IMR-90 (cell line): ENCODE measurements at regions not wholly inside any gene's neighbourhood (a gene's known extent, or its start where the extent isn't known, plus 50 kb on each side); places are given as distances from the start of the nearest gene placed in this dataset.

ENCODE experiments used
- ATAC-seq: fragments of 200-7000 bp; cut with Tn5 transposase; 2 replicates; pipeline ENCODE4 v1.9.1; 2020; ENCODE audit warnings: low read depth, mild to moderate bottlenecking, moderate library complexity
- BruUV-seq: library from RNA; stranded (reverse); fragments of 400-500 nt; replicated peaks from 2 replicates; lab custom pipeline; 2021; lab: Mats Ljungman, UMichigan
- CTCF ChIA-PET: fragments of 300-600 bp; formaldehyde crosslinking; extraction: SDS; loops from one replicate; lab custom pipeline; 2021; ENCODE audit warnings: antibody characterized with exemption; lab: Yijun Ruan, JAX
- POLR2A ChIA-PET: fragments of 300-600 bp; sonication (Branson Sonifier 250); formaldehyde crosslinking; loops from one replicate; lab custom pipeline; 2022; ENCODE audit warnings: antibody characterized with exemption; ENCODE audit not compliant: unreplicated experiment; lab: Charles Lee
- DNase-seq: peaks from one replicate; pipeline ENCODE4 v3.0.0; 2013
- H2AFZ ChIP-seq: replicated peaks from 2 replicates; pipeline ENCODE3; 2013; ENCODE audit warnings: low read length, mild to moderate bottlenecking; ENCODE audit not compliant: poor library complexity
- H2AK5ac ChIP-seq: 2 replicates; pipeline ENCODE4 v1.6.1; 2013; ENCODE audit warnings: low read depth, low read length, inconsistent platforms
- H2AK9ac ChIP-seq: replicated peaks from 2 replicates; pipeline ENCODE3; 2013; ENCODE audit warnings: mild to moderate bottlenecking, low read depth, low read length, moderate library complexity; ENCODE audit not compliant: poor library complexity
- H2BK120ac ChIP-seq: 2 replicates; pipeline ENCODE4 v1.6.1; 2013; ENCODE audit warnings: low read depth, low read length, inconsistent platforms
- H2BK15ac ChIP-seq: 3 replicates; pipeline ENCODE4 v1.6.1; 2013; ENCODE audit warnings: low read depth, low read length, inconsistent platforms
- H2BK20ac ChIP-seq: 2 replicates; pipeline ENCODE4 v1.6.1; 2013; ENCODE audit warnings: low read depth, mild to moderate bottlenecking, inconsistent platforms, low read length, moderate library complexity
- H2BK5ac ChIP-seq: 2 replicates; pipeline ENCODE4 v1.6.1; 2013; ENCODE audit warnings: mild to moderate bottlenecking, low read depth, low read length, inconsistent platforms; ENCODE audit not compliant: poor library complexity, severe bottlenecking
- H3K14ac ChIP-seq: replicated peaks from 2 replicates; pipeline ENCODE4 v1.6.1; 2013; ENCODE audit warnings: low read depth, low read length, inconsistent platforms
- H3K18ac ChIP-seq: 2 replicates; pipeline ENCODE4 v1.6.1; 2013; ENCODE audit warnings: low read depth, low read length, control low read depth
- H3K23ac ChIP-seq: 2 replicates; pipeline ENCODE4 v1.6.1; 2013; ENCODE audit warnings: low read depth, low read length, inconsistent platforms
- H3K27ac ChIP-seq: 2 replicates; pipeline ENCODE4 v1.5.1; 2013; ENCODE audit warnings: mild to moderate bottlenecking, control low read depth, low read length; ENCODE audit not compliant: insufficient read depth
- H3K27me3 ChIP-seq: 2 replicates; pipeline ENCODE4 v1.6.1; 2013; ENCODE audit warnings: low read length; ENCODE audit not compliant: control insufficient read depth, insufficient read depth
- H3K36me3 ChIP-seq: 2 replicates; pipeline ENCODE4 v1.6.1; 2013; ENCODE audit warnings: low read length, mixed read lengths; ENCODE audit not compliant: control insufficient read depth, insufficient read depth
- H3K4ac ChIP-seq: 2 replicates; pipeline ENCODE4 v1.6.1; 2013; ENCODE audit warnings: low read depth, low read length, inconsistent platforms
- H3K4me1 ChIP-seq: 2 replicates; pipeline ENCODE4 v1.6.1; 2013; ENCODE audit warnings: low read length, mixed read lengths; ENCODE audit not compliant: control insufficient read depth, insufficient read depth
- H3K4me2 ChIP-seq: 2 replicates; pipeline ENCODE4 v1.6.1; 2013; ENCODE audit warnings: low read depth, mild to moderate bottlenecking, control low read depth, low read length, moderate library complexity
- H3K4me3 ChIP-seq: 2 replicates; pipeline ENCODE4 v1.5.1; 2013; ENCODE audit warnings: low read depth, mild to moderate bottlenecking, control low read depth, low read length, moderate library complexity; ENCODE audit not compliant: insufficient read depth
- H3K56ac ChIP-seq: 2 replicates; pipeline ENCODE4 v1.6.1; 2013; ENCODE audit warnings: low read length, inconsistent platforms; ENCODE audit not compliant: insufficient read depth; ENCODE audit errors: extremely low read depth
- H3K79me1 ChIP-seq, 2 experiments: 2 replicates each; pipeline ENCODE4 v1.6.1; 2013; ENCODE audit warnings: low read length in 2 of 2, inconsistent platforms in 1 of 2, low read depth in 1 of 2
- H3K9ac ChIP-seq: 2 replicates; pipeline ENCODE4 v1.6.1; 2013; ENCODE audit warnings: low read depth, low read length, control low read depth
- H3K9me1 ChIP-seq: 2 replicates; pipeline ENCODE4 v1.6.1; 2013; ENCODE audit warnings: low read length, inconsistent platforms; ENCODE audit not compliant: insufficient read depth
- H3K9me3 ChIP-seq: 2 replicates; pipeline ENCODE4 v1.6.1; 2013; ENCODE audit warnings: low read length; ENCODE audit not compliant: control insufficient read depth, insufficient read depth
- H4K20me1 ChIP-seq: 2 replicates; pipeline ENCODE4 v1.6.1; 2013; ENCODE audit warnings: low read length, inconsistent platforms; ENCODE audit not compliant: insufficient read depth
- H4K5ac ChIP-seq: 2 replicates; pipeline ENCODE4 v1.6.1; 2013; ENCODE audit warnings: mild to moderate bottlenecking, low read depth, low read length, control low read depth
- H4K8ac ChIP-seq, 2 experiments: 2 replicates each; pipeline ENCODE4 v1.6.1; 2013; ENCODE audit warnings: low read depth in 2 of 2, low read length in 2 of 2, control low read depth in 1 of 2, inconsistent platforms in 1 of 2
- H4K91ac ChIP-seq: 2 replicates; pipeline ENCODE4 v1.6.1; 2013; ENCODE audit warnings: low read depth, low read length, inconsistent platforms; ENCODE audit not compliant: insufficient read depth
- BHLHE40 ChIP-seq: fragments of 150-350 bp; IDR thresholded peaks from 2 replicates; pipeline ENCODE4 v1.6.1; 2016; ENCODE audit warnings: mild to moderate bottlenecking, low read depth, low read length
- CEBPB ChIP-seq: IDR thresholded peaks from 2 replicates; pipeline ENCODE4 v1.6.1; 2012; ENCODE audit warnings: low read depth, low read length, improper control_type of control experiment
- CHD1 ChIP-seq: IDR thresholded peaks from 2 replicates; pipeline ENCODE4 v1.6.1; 2012; ENCODE audit warnings: low read depth, low read length, improper control_type of control experiment
- FOS ChIP-seq: fragments of 150-350 bp; IDR thresholded peaks from 2 replicates; pipeline ENCODE4 v1.6.1; 2016; ENCODE audit warnings: low read depth, low read length
- MAFK ChIP-seq: IDR thresholded peaks from 2 replicates; pipeline ENCODE4 v1.6.1; 2012; ENCODE audit warnings: low read depth, low read length, improper control_type of control experiment
- MAZ ChIP-seq: IDR thresholded peaks from 2 replicates; pipeline ENCODE4 v1.6.1; 2012; ENCODE audit warnings: low read depth, mild to moderate bottlenecking, low read length, improper control_type of control experiment, moderate library complexity, borderline replicate concordance
- MXI1 ChIP-seq: IDR thresholded peaks from 2 replicates; pipeline ENCODE4 v1.6.1; 2012; ENCODE audit warnings: low read depth, mild to moderate bottlenecking, low read length, moderate library complexity, borderline replicate concordance
- NFE2L2 ChIP-seq: fragments of 150-350 bp; IDR thresholded peaks from 2 replicates; pipeline ENCODE4 v1.6.1; 2016; ENCODE audit warnings: low read depth, mild to moderate bottlenecking, low read length
- POLR2A ChIP-seq: IDR thresholded peaks from 2 replicates; pipeline ENCODE4 v1.6.1; 2012; ENCODE audit warnings: mild to moderate bottlenecking, low read depth, low read length
- RAD21 ChIP-seq: IDR thresholded peaks from 2 replicates; pipeline ENCODE4 v1.6.1; 2012; ENCODE audit warnings: low read length, improper control_type of control experiment
- RCOR1 ChIP-seq: IDR thresholded peaks from 2 replicates; pipeline ENCODE4 v1.6.1; 2012; ENCODE audit warnings: mild to moderate bottlenecking, low read length, improper control_type of control experiment; ENCODE audit not compliant: insufficient replicate concordance
- RFX5 ChIP-seq: IDR thresholded peaks from 2 replicates; pipeline ENCODE4 v1.8.0; 2012; ENCODE audit warnings: low read depth, mild to moderate bottlenecking, low read length, moderate library complexity
- SMC3 ChIP-seq: fragments of 150-350 bp; IDR thresholded peaks from 2 replicates; pipeline ENCODE4 v1.6.1; 2016; ENCODE audit warnings: low read depth, mild to moderate bottlenecking, antibody characterized with exemption, low read length, moderate library complexity
- USF2 ChIP-seq: fragments of 150-350 bp; IDR thresholded peaks from 2 replicates; pipeline ENCODE4 v1.6.1; 2017; ENCODE audit warnings: mild to moderate bottlenecking, antibody characterized with exemption, low read length, low read depth
- WGBS, 2 experiments: methylation state at CpG; one replicate each; pipeline versions ENCODE4 v1.1.5 to v1.1.7; 2013; ENCODE audit warnings: missing lambda C conversion rate in 2 of 2; ENCODE audit not compliant: insufficient read length in 1 of 2; ENCODE audit errors: extremely low coverage in 2 of 2; 5-methylcytosine and 5-hydroxymethylcytosine counted together
- dilution Hi-C: fragments of 300-500 bp; cut with HindIII; formaldehyde crosslinking; loops from one replicate; pipeline ENCODE4 v1.14.3; 2018; ENCODE audit warnings: low sequenced_read_pairs; ENCODE audit not compliant: unreplicated experiment
- in situ Hi-C: fragments of 300-500 bp; cut with MboI; formaldehyde crosslinking; loops from 3 replicates; pipeline ENCODE4 v1.14.3; 2019; ENCODE audit warnings: low sequenced_read_pairs, inconsistent platforms, mixed read lengths
- intact Hi-C: fragments of 100-400 bp; cut with micrococcal nuclease; formaldehyde crosslinking; loops from 2 replicates; pipeline ENCODE4 v1.10.0; 2022
- TF ChIP-seq, protein P1 (sequence below): fragments of 150-350 bp; IDR thresholded peaks from 2 replicates; pipeline ENCODE4 v1.6.1; 2016; ENCODE audit warnings: low read depth, mild to moderate bottlenecking, low read length, moderate library complexity, borderline replicate concordance
- TF ChIP-seq, protein P2 (sequence below): conservative IDR thresholded peaks from 2 replicates; pipeline ENCODE4 v1.5.1; 2012; ENCODE audit warnings: mild to moderate bottlenecking, low read depth, low read length, improper control_type of control experiment

GRCh38 chr3:1587426-1587825 lies 494.6 kb downstream of the CNTN6 start:
- no peak overlapping the region for H4K8ac ChIP-seq
- no peaks in the 10 kb centered on the region for H3K4me1 ChIP-seq
- dilution Hi-C loops, result no loop called here
- H3K9ac ChIP-seq, result no peak overlapping the region
- TF ChIP-seq, protein P1, sequence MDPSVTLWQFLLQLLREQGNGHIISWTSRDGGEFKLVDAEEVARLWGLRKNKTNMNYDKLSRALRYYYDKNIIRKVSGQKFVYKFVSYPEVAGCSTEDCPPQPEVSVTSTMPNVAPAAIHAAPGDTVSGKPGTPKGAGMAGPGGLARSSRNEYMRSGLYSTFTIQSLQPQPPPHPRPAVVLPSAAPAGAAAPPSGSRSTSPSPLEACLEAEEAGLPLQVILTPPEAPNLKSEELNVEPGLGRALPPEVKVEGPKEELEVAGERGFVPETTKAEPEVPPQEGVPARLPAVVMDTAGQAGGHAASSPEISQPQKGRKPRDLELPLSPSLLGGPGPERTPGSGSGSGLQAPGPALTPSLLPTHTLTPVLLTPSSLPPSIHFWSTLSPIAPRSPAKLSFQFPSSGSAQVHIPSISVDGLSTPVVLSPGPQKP, result no peak
- TF ChIP-seq FOS (no peak), RCOR1 (no peak), MAZ (no peak), MXI1 (no peak), NFE2L2 (no peak), RFX5 (no peak), POLR2A (no peak), USF2 (no peak), RAD21 (no peak), CHD1 (no peak), MAFK (no peak), SMC3 (no peak), CEBPB (no peak), BHLHE40 (no peak)
- TF ChIP-seq, protein P2, sequence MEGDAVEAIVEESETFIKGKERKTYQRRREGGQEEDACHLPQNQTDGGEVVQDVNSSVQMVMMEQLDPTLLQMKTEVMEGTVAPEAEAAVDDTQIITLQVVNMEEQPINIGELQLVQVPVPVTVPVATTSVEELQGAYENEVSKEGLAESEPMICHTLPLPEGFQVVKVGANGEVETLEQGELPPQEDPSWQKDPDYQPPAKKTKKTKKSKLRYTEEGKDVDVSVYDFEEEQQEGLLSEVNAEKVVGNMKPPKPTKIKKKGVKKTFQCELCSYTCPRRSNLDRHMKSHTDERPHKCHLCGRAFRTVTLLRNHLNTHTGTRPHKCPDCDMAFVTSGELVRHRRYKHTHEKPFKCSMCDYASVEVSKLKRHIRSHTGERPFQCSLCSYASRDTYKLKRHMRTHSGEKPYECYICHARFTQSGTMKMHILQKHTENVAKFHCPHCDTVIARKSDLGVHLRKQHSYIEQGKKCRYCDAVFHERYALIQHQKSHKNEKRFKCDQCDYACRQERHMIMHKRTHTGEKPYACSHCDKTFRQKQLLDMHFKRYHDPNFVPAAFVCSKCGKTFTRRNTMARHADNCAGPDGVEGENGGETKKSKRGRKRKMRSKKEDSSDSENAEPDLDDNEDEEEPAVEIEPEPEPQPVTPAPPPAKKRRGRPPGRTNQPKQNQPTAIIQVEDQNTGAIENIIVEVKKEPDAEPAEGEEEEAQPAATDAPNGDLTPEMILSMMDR, result no peak
- H2BK5ac ChIP-seq, result no peak overlapping the region
- H3K23ac ChIP-seq, result no peak overlapping the region
- no peak overlapping the region for H3K4ac ChIP-seq
- H3K4me2 ChIP-seq, result no peak overlapping the region
- no peak overlapping the region for H3K4me3 ChIP-seq
- no peak overlapping the region for H2BK120ac ChIP-seq
- no peak overlapping the region for H2AK5ac ChIP-seq
- no CpG with 5 or more reads among the region's 1 CpG for WGBS, 2 experiments
- in situ Hi-C loops, result no loop called here
- ChIA-PET CTCF (no interaction called here), POLR2A (no interaction called here)
- H3K9me1 ChIP-seq, result no peaks in the 10 kb centered on the region
- H2AFZ ChIP-seq, result no peak overlapping the region
- H4K5ac ChIP-seq, result no peak overlapping the region
- H3K27ac ChIP-seq, result no peak overlapping the region
- H2BK20ac ChIP-seq, result no peak overlapping the region
- H3K9me3 ChIP-seq, result peaks cover 15% of the 10 kb centered on the region
- H3K36me3 ChIP-seq, result no peaks in the 10 kb centered on the region
- H2AK9ac ChIP-seq, result no peak overlapping the region
- no peaks in the 10 kb centered on the region for H3K79me1 ChIP-seq
- H3K27me3 ChIP-seq, result no peaks in the 10 kb centered on the region
- no peaks in the 10 kb centered on the region for H4K20me1 ChIP-seq
- DNase-seq, result no peak
- no peak overlapping the region for H2BK15ac ChIP-seq
- H3K18ac ChIP-seq, result no peak overlapping the region
- no TSS peak for BruUV-seq
- intact Hi-C loops, result no loop called here
- H4K91ac ChIP-seq, result no peak overlapping the region
- no peak overlapping the region for H3K14ac ChIP-seq
- ATAC-seq, result no peak
- H3K56ac ChIP-seq, result no peak overlapping the region
